Activated T-cell treated with anti-CD3 and anti-CD28 coated beads, Interleukin-2, amount 50 U/mL, for 4 hours (primary cell): ENCODE measurements at regions not wholly inside any gene's neighbourhood (a gene's known extent, or its start where the extent isn't known, plus 50 kb on each side); places are given as distances from the start of the nearest gene placed in this dataset.
"Not testable (repeated sequence)": the region's sequence is repeated elsewhere in the genome, so short reads cannot be mapped to it uniquely, and the experiment has no call there.

Experiments
- ATAC-seq, 2 donors: fragments of 200-7000 bp; cut with Tn5 transposase; one replicate each; pipeline ENCODE4 v1.10.0; 2021
- DNase-seq: peaks from one replicate; pipeline ENCODE4 v3.0.0-alpha.2; 2020
- H3K27me3 Mint-ChIP-seq: one replicate; pipeline ENCODE4 v1.8.0; 2021; ENCODE audit warnings: low read depth, mixed read lengths
- H3K36me3 Mint-ChIP-seq: one replicate; pipeline ENCODE4 v1.8.0; 2022; ENCODE audit warnings: mixed read lengths; ENCODE audit not compliant: insufficient read depth
- H3K4me1 Mint-ChIP-seq: one replicate; pipeline ENCODE4 v1.8.0; 2021; ENCODE audit warnings: low read depth, mixed read lengths
- H3K4me3 Mint-ChIP-seq: one replicate; pipeline ENCODE4 v1.8.0; 2021; ENCODE audit warnings: mild to moderate bottlenecking, moderate library complexity, mixed read lengths
- H3K9me3 Mint-ChIP-seq: one replicate; pipeline ENCODE4 v1.8.0; 2021; ENCODE audit warnings: mixed read lengths

DNA sequence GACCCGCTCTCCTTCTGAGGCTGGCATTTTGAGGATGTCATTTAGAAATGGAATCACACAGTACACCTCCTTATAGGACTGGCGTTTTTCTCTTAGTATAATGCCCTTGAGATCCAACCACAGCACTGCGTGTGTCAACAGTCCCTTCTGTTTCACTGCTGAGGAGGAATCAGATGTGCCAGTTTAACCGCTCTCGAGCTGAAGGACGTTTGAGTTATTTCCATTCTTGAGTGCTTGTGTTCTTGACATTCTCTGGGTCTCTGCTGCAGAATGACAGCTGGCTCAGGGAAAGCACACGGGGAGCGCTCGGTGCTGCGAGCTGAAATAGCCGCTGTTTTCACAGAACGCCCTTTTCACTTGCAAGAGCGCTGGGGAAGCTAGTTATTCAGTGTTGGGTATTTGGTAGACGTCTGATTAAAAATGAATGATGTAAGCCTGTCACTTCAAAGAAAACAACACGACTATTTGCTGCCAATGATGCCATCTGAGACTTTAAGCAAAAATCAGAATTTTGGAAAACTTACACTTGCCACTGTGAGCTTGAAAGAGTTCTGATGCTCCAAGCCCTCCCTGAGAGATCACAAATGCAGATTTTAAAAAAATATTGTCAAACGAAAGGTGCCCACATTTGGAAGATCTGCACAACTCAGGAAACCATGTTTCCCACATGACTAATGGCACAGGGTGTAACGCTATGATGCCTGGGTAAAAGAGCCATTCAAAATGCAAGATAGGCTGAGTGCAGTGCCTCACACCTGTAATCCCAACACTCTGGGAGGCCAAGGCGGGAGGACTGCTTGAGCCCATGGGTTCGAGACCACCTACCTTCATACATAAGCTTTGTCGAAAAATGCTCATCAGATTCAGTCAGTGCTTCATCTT is 5358.4 kb upstream of the TPTE start:
- H3K36me3 Mint-ChIP-seq, ATAC-seq, H3K27me3 Mint-ChIP-seq, H3K4me3 Mint-ChIP-seq, DNase-seq, H3K9me3 Mint-ChIP-seq, H3K4me1 Mint-ChIP-seq: not testable (repeated sequence)

GRCh38 chr21:5165829-5166228 is 5355.6 kb upstream of the TPTE start:
- not testable (repeated sequence) for ATAC-seq, H3K36me3 Mint-ChIP-seq, H3K27me3 Mint-ChIP-seq, DNase-seq, H3K4me1 Mint-ChIP-seq, H3K9me3 Mint-ChIP-seq, H3K4me3 Mint-ChIP-seq
